Stimulated activated naive CD8-positive, alpha-beta T cell treated with anti-CD3 and anti-CD28 coated beads, Interleukin-15, Interleukin-2, amounts not matched to agents 100 U/mL and 50 U/mL, for 24 hours (primary cell): ENCODE measurements at regions not wholly inside any gene's neighbourhood (a gene's known extent, or its start where the extent isn't known, plus 50 kb on each side); places are given as distances from the start of the nearest gene placed in this dataset.

Experiments
- ATAC-seq: fragments of 150-1000 bp; cut with Tn5 transposase; one replicate; pipeline ENCODE4 v1.10.0; 2021
- DNase-seq: peaks from one replicate; pipeline ENCODE4 v3.0.0; 2021

- no peak for DNase-seq
- ATAC-seq, result no peak
Measured at GRCh38 chr7:47690902-47691558, 109.1 kb upstream of the TNS3 start.

GRCh38 chr7:47689558-47689957 lies 107.6 kb upstream of the TNS3 start:
- DNase-seq (no peak), ATAC-seq (no peak)

DNA sequence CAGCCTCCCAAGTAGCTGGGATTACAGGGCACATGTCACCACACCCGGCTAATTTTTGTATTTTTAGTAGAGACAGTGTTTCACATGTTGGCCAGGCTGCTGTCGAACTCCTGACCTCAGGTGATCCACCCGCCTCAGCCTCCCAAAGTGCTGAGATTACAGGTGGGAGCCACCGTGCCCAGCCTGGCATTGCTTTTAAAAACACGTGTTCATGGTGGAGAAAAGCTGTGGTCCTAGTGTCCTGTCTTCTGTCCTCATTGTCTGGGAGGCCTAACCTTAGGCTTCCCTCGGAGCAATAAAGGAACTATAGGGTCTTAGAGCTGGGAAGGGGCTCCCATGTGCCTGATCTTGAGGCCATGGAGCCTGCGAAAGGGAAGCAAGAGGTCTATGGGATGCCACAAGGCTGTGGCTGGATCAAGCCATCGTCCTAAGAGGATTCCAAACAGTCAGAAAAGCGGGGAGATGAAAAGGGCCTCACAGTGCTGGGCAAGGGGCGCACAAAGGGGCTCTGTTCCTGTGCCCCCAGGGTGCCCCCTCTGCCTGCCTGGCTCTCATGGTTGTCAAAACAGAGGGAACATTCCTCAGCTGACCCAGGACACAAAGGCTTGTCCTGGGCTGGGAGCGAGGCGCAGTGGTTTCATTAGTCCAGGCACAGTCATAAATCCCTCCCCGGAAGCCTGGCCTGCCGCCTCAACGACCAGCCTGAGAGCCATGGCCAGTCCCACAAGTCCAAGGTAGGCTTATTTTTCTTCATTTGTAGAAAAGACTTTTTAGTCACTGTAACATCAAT lies 106.6 kb upstream of the TNS3 start:
- DNase-seq (no peak), ATAC-seq (no peak)

GRCh38 chr7:47685712-47686376 lies 103.9 kb upstream of the TNS3 start:
- DNase-seq (no peak), ATAC-seq (no peak)

DNA sequence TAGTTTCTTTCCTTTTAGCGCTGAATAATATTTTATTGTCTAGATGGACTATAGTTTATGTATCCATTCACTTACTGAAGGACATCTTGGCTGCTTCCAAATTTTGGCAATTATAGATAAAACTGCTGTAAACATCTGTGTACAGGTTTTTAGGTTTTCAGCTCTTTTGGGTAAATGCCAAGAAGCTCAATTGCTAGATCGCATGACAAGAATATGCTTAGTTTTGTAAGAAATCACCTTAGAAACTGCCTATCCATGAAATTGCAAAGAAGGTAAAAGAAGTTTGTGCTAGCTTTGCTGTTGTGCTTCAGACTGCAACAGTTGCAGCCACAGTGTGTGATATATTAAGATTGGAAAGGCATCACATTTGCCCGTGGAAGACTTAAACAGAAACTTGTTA lies 103.2 kb upstream of the TNS3 start:
- DNase-seq, result no peak
- ATAC-seq, result no peak

GRCh38 chr7:47684728-47685127 lies 102.8 kb upstream of the TNS3 start:
- no peak for DNase-seq
- no peak for ATAC-seq

- DNase-seq (no peak), ATAC-seq (no peak)
Measured at GRCh38 chr7:47683485-47683898, 101.6 kb upstream of the TNS3 start.

DNA sequence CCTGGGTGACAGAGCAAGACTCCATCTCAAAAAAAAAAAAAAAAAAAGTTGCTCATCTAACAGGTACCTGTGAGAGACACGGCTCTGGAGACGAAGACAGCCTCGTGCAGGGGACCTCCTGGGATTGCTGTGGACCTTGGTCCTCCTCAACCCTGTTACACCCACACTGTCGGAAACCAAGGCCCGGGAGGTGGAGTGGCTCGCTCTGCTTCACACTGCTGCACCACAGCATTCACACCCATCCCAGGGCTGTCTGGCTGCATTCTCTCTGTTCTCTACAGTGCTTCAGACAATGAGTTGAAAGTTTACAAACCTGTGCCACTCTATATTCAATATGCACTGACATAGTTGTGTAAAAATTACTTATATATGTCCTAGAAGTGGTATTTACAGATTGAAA lies 101.0 kb upstream of the TNS3 start:
- ATAC-seq, result no peak
- DNase-seq, result no peak

DNA sequence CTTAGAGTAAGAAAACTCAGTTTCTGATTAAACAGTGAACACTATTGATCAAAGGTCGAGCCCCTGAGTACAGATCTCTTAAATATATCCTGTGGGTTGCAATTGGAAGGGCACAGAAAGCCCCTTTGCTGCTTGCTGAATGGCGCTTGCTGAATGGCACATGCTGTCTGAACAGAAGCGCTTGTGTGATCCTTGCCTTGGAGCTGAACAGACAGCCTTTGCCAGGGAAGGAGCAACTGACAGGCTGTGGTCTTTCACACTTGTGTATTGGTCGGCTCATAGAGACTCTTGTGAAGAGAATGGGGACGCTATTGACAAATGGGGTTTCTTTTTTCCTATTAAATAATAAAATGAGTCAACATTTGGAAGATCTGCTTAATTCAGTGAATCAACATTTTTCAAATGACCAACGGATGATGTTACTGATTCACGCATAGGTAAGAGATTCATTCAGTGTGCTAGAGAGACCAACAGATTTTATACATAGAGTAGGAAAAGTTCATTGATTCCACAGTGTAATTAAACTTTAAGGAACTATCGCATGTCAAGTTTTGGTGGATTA lies 99.4 kb upstream of the TNS3 start:
- no peak for ATAC-seq
- DNase-seq, result no peak

DNA sequence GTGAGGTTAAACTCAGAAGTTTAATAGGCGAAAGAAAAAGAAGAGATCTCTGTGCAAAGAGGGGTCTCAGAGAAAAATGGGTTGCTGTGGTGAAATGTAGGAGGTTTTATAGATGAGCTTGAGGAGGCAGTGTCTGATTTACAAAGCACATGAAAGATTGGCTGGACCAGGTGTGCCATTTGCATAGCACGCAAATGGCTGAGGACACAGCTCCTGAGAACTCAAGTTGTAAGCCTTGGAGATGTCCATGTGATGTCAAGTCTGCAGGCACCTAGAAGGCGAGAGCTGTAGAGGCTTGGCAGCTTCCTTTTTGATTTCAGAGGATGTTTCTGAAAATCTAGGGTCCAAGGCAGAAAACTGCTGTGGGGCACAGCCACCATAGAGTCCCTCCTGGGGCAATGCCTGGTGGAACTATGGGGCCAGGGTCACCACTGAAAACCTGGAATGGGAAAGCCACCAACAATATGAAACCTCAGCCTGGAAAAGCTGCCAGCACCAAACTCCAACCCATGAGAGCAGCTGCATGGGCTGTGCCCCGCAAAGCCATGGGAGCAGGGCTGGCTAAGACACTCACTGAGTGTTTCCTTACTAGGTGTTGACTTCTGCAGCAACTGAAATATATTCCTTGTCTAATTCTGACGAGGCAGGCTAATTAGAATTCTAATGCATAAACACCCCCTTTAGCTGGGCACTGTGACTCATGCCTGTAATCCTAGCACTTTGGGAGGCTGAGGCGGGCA lies 96.9 kb upstream of the TNS3 start:
- DNase-seq (no peak), ATAC-seq (no peak)

GRCh38 chr7:47677664-47678063 lies 95.8 kb upstream of the TNS3 start:
- ATAC-seq, result no peak
- DNase-seq, result no peak

- ATAC-seq, result no peak
- no peak for DNase-seq
Measured at GRCh38 chr7:47677093-47677492, 95.2 kb upstream of the TNS3 start.

DNA sequence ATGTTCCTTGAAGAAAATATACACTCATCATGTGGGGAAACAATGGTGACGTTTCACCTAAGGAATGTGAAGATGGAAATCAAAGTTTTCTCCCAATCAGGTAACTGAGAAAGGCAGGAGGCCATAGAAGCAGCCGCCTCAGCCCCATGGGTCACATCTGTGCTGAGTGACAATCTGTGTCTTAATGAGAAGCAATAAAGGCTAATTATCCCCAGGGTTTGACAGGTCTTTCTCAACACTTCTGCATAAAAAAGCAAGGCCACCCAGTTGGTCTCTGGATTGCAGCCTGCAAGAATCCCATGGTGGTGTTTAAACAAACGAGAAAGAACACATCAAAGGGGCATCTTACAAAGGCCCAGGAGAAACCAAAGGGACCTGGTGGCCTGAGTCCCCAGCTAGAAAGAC lies 91.1 kb upstream of the TNS3 start:
- DNase-seq, result no peak
- ATAC-seq, result no peak

- ATAC-seq (no peak), DNase-seq (no peak)
Measured at GRCh38 chr7:47672271-47672791, 90.4 kb upstream of the TNS3 start.

- no peak for DNase-seq
- ATAC-seq, result no peak
Measured at GRCh38 chr7:47671358-47671757, 89.4 kb upstream of the TNS3 start.

GRCh38 chr7:47670729-47671128 lies 88.8 kb upstream of the TNS3 start:
- peak; percentile 9 for DNase-seq
- no peak for ATAC-seq

- ATAC-seq (no peak), DNase-seq (no peak)
Measured at GRCh38 chr7:47669901-47670384, 88.0 kb upstream of the TNS3 start.

- DNase-seq, result peak; percentile 22
- peak; percentile 58 for ATAC-seq
Measured at GRCh38 chr7:47669178-47669891, 87.4 kb upstream of the TNS3 start.

GRCh38 chr7:47666164-47666862 lies 84.4 kb upstream of the TNS3 start:
- ATAC-seq (no peak), DNase-seq (no peak)

DNA sequence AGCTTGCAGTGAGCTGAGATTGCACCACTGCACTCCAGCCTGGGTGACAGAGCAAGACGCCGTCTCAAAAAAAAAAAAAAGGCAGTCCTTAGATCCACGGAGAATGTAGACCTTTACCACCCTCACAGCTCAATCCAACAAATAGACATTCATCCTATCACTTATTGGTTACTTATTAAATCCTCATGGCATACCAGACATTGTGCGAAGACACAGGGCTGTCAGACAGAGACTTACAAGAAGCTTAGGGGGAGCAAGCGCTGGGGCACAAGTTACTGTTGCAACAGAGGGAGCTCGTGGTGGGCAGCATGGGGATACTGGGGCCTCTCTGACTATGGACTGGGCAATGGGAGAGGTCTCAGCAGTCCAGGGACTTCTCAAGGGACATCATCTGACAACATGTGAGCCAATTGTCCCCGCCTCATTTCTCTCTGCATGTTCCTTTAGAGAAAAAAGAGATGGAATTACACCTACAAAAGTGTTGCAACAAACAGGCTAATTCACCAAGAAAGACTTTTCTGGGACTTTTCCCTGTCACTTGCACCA lies 82.8 kb upstream of the TNS3 start:
- no peak for DNase-seq
- no peak for ATAC-seq
